COLO668 (cell line): ENCODE measurements at regions not wholly inside any gene's neighbourhood (a gene's known extent, or its start where the extent isn't known, plus 50 kb on each side); places are given as distances from the start of the nearest gene placed in this dataset.
A peak's percentile ranks its signal among the peaks of the same experiment; 100 is the strongest.

Experiments used
- DNase-seq: peaks from one replicate; lab custom pipeline; 2025; ENCODE audit not compliant: unreplicated experiment; lab: John Stamatoyannopoulos, UW

- DNase-seq, result no peak
These were observed 86.5 kb downstream of the MTRR start for GRCh38 chr5:7955476-7955875.

DNA sequence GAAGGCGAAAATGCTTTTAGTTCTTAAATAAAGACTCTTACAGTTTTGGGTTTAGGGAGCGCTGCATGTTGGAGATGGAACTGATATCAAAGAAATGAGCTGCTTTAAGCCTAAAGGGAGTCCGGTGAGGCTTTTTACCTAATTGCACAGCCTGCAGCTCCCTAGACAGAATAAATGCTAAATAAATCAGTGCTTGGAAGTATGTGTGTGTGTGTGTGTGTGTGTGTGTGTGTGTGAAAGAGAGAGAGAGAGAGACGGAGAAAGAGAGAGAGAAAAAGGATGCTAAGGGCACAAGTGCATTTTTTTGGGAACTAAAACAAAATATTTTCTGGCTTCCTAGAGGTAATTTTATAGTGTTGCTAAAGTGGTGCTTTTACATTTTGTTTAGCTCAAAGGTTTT lies 88.4 kb downstream of the MTRR start:
- DNase-seq, result no peak

DNA sequence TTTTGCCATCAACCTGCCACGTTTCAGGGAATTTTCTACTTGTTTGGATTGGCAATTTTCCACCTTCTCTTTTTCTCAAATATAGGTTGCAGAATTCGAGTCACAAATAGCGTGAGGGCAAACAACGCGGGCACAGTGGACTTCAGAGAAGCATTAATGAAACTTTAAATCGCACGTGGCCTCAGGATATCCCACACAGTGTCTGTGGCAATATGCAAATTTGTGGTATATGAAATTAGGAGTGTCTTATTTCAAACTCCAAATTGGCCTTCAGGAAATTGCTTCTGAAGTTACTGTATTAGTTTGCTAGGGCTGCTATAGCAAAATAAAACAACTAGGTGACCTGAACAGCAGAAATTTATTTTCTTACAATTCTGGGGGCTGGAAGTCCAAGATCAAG lies 91.2 kb downstream of the MTRR start:
- DNase-seq, result no peak

- DNase-seq, result no peak
These were observed 92.6 kb downstream of the MTRR start for GRCh38 chr5:7961540-7961939.

GRCh38 chr5:7970816-7971215 lies 101.9 kb downstream of the MTRR start:
- no peak for DNase-seq

DNA sequence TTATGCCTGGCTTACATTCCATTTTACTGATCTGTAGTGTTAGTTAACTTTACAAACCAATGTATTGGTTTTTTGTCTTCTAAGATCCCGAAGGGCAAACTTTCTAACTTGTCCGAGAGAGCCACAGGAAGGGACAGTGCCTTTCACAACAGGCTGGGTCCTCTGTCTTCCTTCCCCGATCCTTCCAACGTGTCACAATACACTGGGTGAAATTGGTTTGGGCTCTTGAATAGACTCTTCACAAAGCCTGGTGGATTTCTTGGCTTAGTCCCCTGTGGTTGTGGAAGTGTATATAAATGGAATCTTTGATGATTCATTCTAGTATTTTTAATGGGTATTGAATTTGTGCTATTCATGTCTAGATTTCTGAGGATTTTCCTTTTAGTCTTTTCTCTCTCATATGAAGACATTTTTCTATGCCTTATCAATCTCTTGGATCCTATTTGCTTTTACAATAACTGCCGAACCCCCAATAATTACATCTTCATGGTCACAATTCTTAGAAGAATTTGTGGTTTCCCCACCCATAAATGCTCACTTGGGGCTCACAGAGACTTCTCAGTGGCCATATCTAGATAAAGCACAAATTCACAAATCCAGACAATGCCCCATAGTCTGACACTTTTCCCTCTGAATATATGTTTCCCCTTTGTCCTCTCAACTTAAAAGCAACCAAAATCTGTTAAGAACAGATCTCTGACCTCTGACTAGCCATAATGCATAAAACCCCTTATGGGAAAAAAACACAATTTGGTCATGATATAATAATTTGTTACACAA lies 107.7 kb downstream of the MTRR start:
- no peak for DNase-seq

DNA sequence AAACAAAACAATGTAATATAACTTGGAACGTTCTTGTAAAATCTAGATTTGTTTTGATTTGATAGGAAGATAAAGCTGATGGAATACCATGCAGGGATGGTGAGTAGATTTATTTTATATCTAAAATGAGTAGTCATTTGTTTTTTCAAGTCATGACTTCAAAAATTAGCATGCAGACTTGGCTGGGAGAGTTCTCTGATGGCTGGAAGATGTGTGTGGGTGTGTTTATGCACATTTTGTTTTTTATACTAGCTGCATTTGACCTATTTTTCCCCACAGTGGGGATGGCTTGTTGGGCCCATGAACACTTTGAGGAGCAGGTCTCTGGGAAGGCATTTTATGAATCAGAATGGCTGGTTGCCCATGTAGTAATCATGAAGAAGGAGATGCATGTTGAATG lies 109.2 kb downstream of the MTRR start:
- no peak for DNase-seq

- no peak for DNase-seq
These were observed 110.0 kb downstream of the MTRR start for GRCh38 chr5:7978991-7979390.

GRCh38 chr5:7980881-7981280 lies 111.9 kb downstream of the MTRR start:
- DNase-seq, result no peak

GRCh38 chr5:7983433-7983832 lies 114.5 kb downstream of the MTRR start:
- DNase-seq, result no peak

DNA sequence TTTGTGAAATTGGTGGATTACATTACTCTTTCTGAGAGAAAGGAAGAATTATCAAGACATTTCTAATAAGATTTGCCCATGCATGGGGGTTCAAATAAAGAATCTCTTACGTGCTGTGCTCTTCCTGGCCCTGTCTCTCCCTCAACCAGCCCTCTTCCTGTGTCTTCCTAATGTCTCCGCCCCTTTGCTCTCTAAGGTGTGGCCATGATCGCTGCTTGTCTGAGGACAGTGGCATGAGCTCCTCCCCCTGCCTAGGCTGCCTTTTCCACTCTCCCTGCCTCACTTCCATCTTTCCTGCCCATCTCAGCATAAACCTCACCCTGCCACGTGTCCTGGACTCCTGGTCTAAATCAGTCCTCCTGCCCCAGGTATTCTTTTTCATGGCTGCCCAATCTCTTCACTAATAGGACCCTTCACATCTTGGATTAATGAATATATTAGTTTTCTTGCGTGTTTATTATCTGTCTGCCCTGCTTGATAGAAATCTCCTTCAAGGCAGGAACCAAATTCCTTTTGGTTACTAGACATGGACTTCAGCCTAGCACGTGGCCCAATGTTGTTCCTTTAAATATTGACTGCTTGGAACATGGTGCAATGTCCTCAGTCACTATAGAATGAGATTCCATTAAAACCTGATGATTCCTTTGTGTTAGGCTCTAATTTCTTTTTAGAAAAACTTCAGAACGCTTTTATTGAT lies 122.3 kb downstream of the MTRR start:
- no peak for DNase-seq

DNA sequence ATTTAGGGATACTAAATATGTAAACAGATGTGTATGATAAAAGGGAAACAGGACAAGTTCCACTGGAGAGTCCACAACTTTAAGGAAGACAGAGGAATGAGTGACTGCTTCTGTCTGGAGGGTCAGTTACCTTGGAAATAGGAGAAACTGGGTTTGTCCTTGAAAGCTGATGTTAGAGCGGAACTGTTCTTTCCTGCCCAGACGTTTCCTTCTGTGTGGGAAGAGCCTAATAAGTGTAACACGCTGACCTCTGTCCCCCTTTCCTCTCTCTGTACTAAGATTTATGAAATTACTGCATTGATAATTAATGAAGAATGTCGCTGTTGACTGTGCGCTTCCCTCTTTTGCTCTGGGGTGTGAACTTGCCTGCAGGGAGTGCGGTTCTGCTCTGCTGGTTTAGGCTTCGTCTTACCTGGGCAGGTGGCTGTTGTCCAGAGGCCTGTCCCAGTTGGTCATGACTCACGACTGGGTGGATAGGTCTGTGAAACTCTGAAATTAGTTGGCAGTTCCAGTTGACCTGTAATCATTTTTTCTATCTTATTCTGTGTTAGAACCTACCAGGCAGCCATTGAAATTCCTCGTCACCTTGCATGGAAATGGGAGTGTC lies 126.8 kb downstream of the MTRR start:
- no peak for DNase-seq

- no peak for DNase-seq
These were observed 136.5 kb downstream of the MTRR start for GRCh38 chr5:8005416-8005815.

DNA sequence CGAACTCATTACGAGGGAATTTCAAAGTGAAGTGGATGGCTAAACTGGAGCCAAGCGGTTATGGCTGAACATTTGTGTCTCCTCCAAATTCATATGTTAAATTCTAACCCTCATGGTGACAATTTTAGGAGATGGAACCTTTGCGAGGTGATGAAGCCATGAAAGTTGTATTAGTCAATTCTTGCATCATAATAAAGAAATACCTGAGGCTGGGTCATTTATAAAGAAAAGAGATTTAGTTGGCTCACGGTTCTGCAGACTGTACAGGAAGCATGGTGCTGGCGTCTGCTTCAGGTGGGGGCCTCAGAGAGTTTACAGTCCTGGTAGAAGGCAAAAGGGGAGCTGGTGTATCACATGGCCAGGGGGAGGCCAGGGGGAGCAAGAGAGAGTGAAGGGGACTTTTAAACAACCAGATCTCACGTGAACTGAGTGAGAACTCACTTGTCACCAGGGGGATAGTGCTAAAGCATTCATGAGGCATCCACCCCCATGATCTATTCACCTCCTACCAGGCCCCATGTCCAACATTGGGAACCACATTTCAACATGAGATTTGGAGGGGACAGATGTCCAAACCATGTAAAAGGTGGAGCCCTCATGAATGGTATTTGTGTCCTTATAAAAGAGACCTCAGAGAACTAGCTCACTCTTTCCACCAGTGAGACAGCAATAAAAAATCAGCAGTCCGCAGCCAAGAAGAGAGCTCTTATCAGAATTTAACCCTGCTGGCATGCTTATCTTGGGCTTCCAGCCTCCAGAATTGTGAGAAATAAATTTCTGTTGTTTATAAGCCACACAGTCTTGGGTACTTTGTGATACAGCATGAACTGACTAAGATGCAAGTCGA lies 143.4 kb downstream of the MTRR start:
- no peak for DNase-seq

GRCh38 chr5:8013948-8014710 lies 145.2 kb downstream of the MTRR start:
- no peak for DNase-seq

DNA sequence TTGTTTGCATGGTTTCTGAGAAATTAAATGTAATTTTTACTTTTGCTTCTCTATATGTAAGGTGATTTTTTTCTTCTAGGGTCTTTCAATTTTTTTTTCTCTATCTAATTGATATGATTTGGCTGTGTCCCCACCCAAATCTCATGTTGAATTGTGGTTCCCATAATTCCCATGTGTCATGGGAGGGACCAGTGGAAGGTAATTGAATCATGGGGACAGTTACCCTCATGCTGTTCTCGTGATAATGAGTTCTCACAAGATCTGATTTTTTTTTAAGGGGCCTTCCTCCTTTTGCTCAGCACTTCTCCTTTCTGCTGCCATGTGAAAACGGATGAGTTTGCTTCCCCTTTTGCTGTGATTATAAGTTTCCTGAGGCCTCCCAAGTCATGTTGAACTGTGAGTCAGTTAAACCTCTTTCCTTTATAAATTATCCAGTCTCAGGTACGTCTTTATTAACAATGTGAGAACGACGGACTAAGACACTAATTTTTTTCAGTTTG lies 150.8 kb downstream of the MTRR start:
- no peak for DNase-seq

- no peak for DNase-seq
These were observed 152.0 kb downstream of the MTRR start for GRCh38 chr5:8020861-8021514.

- DNase-seq, result no peak
These were observed 159.3 kb downstream of the MTRR start for GRCh38 chr5:8028243-8028642.

GRCh38 chr5:8033261-8033660 lies 164.3 kb downstream of the MTRR start:
- peak; percentile 57 for DNase-seq

DNA sequence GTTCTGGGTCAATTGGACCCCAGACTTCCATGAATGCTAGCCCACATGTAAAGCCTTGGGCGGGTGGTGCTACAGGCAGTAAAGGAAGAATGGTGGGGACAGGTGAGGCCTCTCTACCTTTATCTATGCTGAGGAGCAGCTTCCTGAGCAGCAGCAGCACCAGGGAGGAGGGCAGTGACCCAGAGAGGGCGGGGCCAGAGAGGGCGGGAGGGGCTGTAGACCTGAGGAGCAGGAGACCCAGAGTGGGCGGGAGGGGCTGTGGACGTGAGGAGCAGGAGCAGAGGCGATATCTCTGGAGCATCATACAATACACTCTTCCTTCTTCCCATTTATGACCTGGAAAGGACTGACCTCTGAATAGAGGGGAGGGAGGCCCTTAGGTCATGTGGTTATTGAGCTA lies 165.9 kb downstream of the MTRR start:
- no peak for DNase-seq
